GM12875 (cell line): ENCODE measurements at regions not wholly inside any gene's neighbourhood (a gene's known extent, or its start where the extent isn't known, plus 50 kb on each side); places are given as distances from the start of the nearest gene placed in this dataset.

Experiments used
- H3K4me3 ChIP-seq: one replicate; pipeline ENCODE4 v1.5.1; 2011; ENCODE audit warnings: low read depth, low read length, control low read depth
- CTCF ChIP-seq: IDR thresholded peaks from 2 replicates; pipeline ENCODE4 v1.5.1; 2011; ENCODE audit warnings: low read depth, mild to moderate bottlenecking, control low read depth, inconsistent platforms, low read length, moderate library complexity, borderline replicate concordance; ENCODE audit not compliant: insufficient read depth

DNA sequence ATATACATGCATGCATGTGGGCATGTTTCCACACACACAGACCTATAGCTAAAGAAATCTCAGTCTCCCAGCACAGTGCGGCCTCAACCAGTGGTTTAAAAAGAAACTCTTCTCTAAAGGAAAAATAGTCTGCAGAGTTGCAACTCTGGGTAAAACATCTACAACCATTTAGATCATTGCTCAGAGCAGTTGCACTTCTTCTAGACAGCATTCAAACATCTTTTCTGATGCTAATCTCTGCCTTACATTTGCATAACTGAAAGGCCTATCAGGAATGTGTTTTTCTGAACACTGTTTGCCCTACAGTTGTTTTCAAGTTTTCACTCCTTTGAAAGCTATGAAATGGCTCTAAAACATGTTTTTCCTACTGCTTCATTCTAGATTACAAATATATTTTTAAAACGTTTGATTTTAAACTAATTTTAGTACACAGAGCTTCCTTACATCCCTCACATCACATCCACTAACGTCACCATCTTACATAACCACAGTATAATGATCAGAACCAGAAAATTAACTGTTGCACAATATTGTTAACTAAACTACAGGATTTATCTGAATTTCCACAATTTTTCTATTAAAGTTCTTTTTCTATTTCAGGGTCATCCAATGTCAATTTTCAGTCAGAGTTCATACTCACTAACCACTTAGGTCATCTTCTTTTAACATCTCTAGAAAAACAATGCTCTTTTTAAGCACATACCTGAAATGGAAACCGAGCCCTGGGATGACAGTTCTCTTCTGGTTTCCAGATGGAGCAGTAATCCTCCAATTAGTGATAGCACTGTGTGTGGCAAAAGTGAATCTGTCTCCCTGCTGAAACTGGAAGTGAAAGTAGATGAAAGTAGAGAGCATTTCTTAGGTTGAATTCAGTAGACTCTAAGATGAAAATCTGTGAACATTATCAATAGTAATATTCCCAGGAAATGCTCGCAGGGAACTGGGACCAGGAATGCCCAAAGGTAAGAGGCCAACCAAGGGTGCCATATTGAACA, 501.6 kb upstream of the GCFC2 start:
- TF ChIP-seq CTCF: no peak
- H3K4me3 ChIP-seq: no peak overlapping the region

DNA sequence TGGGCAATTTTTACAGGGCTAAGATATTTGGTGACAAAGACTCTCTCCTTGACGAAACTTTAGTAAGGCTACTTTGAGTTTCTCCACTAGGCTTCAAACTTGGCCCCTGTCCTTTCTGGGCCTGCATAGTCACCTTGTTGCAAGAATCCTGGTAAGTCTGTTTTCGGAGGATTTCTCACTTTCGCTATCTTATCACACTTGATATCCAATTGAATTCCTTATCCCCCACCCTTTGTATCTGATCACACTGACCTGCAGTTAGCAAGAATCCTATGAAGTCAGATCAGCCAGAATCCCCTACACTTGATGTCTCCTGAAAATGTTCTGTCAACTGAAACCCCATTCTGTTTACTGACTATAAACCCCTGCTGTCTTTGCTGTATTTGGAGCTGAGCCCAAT, 499.8 kb upstream of the GCFC2 start:
- no peak for TF ChIP-seq CTCF
- no peak overlapping the region for H3K4me3 ChIP-seq

DNA sequence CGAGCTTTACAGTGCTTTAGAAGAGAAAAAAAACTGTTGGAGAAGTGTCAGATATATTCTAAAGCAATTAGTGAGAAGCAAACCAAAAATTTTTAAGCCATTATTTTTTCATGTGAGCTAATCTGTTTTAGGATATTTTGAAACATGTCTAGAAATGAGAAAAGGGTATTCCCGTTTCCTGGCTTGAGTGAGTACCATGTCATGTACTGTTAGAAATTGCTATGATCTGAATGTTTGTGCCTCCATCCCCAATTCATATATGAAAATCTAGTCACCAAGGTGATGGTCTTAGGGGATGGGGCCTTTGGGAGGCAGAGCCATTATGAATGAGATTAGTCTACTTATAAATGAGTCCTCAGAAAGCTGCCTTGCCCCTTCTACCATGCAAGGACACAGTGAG, 493.3 kb upstream of the GCFC2 start:
- TF ChIP-seq CTCF: no peak
- H3K4me3 ChIP-seq: no peak overlapping the region

DNA sequence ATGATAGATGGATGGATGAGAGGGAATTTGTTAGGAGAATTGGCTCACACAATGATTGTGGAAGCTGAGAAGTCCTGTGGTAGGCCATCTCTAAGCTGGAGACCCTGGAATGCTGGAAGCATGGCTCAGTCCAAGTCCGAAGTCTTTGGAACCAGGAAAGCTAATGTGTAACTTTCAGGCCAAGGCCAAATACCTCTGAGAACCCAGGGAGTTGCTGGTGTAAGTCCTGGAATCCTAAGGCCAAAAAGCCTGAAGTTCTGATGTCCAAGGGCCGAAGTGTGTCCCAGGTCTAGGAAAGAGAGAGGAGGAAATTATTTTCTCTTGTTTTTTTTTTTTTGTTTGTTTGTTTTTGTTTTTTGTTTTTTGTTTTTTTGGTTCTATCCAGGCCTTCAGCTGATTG, 492.2 kb upstream of the GCFC2 start:
- H3K4me3 ChIP-seq: no peak overlapping the region

GRCh38 chr2:76197842-76198448, 487.2 kb upstream of the GCFC2 start:
- TF ChIP-seq CTCF: peak; percentile 61; the same call in 1 of the 2 replicates
- H3K4me3 ChIP-seq: no peak overlapping the region

More for the DNA sequence above, 492.2 kb upstream of the GCFC2 start:
- no peak for TF ChIP-seq CTCF

- H3K4me3 ChIP-seq: no peak overlapping the region
- TF ChIP-seq CTCF: no peak
Measured at GRCh38 chr2:76197428-76197827, 486.7 kb upstream of the GCFC2 start.
